ENCODE measurements at regions not wholly inside any gene's neighbourhood (a gene's known extent, or its start where the extent isn't known, plus 50 kb on each side); places are given as distances from the start of the nearest gene placed in this dataset.
"Not testable (repeated sequence)": the region's sequence is repeated elsewhere in the genome, so short reads cannot be mapped to it uniquely, and the experiment has no call there.

DNA sequence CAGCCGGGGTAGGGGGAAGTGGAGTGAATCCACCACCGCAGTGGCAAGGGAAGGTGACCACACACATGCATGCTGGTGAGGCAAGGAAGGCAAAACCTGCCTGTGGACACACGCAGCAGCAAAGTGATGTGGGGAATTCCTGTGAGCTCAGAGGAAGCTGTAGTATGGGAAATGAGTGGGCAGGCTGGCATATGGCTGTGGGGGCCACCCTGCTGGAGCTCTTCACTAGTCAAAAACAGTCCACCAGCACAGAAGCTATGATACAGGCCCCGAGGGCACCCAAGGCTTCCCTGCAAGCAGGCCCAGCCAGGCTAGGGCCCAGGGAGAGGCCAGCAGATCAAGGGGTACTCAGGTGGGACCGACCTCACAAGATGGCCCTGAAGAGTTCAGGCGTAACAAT lies 239.1 kb downstream of the CHM start:
- Mint-ChIP-seq H3K27ac (no peak overlapping the region), H3K36me3 (ENCODE audit: low read depth) (no peaks in the 10 kb centered on the region), H3K4me1 (no peaks in the 10 kb centered on the region), H3K9me3 (peaks cover 12% of the 10 kb centered on the region), H3K4me3 (no peak overlapping the region), H3K27me3 (no peaks in the 10 kb centered on the region)
- ChIA-PET POLR2A (no interaction called here), CTCF (no interaction called here)
- no peak for DNase-seq

DNA sequence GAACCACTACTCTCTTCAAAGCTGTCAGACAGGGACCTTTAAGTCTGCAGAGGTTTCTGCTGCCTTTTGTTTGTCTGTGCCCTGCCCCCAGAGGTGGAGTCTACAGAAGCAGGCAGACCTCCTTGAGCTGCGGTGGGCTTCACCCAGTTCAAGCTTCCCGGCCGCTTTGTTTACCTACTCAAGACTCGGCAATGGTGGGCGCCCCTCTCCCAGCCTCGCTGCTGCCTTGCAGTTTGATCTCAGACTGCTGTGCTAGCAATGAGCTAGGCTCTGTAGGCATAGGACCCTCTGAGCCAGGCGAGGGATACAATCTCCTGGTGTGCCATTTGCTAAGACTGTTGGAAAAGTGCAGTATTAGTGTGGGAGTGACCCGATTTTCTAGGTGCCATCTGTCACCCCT lies 275.0 kb downstream of the CHM start:
- DNase-seq; H3K4me3 Mint-ChIP-seq; H3K9me3 Mint-ChIP-seq; H3K4me1 Mint-ChIP-seq; POLR2A ChIA-PET; CTCF ChIA-PET; H3K27me3 Mint-ChIP-seq; H3K36me3 Mint-ChIP-seq (ENCODE audit: low read depth); H3K27ac Mint-ChIP-seq: not testable (repeated sequence)

DNA sequence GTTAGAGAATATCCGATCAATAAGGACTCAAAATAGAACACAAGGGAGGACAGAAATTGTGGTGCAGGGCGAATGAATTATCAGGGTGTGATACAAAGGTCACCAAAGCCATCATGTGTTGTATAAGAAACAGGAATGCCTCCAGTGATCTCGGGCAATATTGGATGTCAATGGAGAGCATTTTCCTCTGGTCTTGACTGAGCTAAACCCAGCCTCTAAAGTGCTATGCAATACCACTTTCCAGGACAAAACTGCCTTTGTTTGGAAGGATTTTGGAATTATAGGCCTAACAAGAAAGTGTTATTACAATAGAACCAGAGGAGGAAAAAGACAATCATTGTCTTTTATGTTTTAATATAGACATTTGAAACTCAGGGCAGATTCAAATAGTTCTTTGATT lies 281.7 kb downstream of the CHM start:
- no peaks in the 10 kb centered on the region for H3K4me1 Mint-ChIP-seq
- no peak overlapping the region for H3K4me3 Mint-ChIP-seq
- no peak overlapping the region for H3K27ac Mint-ChIP-seq
- no peaks in the 10 kb centered on the region for H3K36me3 Mint-ChIP-seq (ENCODE audit: low read depth)
- H3K27me3 Mint-ChIP-seq: no peaks in the 10 kb centered on the region
- POLR2A ChIA-PET: no interaction called here
- CTCF ChIA-PET: no interaction called here
- H3K9me3 Mint-ChIP-seq: no peaks in the 10 kb centered on the region
- DNase-seq: no peak

DNA sequence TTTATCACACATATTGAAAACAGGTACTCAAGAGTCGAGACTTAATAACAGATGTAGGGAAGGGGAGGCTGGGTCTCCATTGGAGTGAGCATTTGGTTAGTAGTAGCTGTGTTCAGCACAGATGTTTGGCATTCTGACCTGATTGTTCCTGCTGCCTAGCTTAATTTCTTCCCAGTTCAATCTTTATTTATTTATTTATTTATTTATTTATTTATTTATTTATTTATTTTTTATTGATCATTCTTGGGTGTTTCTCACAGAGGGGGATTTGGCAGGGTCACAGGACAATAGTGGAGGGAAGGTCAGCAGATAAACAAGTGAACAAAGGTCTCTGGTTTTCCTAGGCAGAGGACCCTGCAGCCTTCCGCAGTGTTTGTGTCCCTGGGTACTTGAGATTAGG lies 324.3 kb downstream of the CHM start:
- H3K4me1 Mint-ChIP-seq; H3K9me3 Mint-ChIP-seq; H3K36me3 Mint-ChIP-seq (ENCODE audit: low read depth); DNase-seq; H3K27me3 Mint-ChIP-seq; CTCF ChIA-PET; H3K4me3 Mint-ChIP-seq; POLR2A ChIA-PET; H3K27ac Mint-ChIP-seq: not testable (repeated sequence)

DNA sequence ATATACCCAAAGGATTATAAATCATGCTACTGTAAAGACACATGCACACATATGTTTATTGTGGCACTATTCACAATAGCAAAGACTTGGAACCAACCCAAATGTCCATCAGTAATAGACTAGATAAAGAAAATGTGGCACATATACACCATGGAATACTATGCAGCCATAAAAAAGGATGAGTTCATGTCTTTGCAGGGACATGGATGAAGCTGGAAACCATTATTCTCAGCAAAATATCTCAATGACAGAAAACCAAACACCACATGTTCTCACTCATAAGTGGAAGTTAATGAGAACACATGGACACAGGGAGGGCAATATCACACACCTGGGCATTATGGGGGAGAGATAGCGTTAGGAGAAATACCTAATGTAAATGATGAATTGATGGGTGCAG lies 323.8 kb upstream of the POF1B start:
- H3K9me3 Mint-ChIP-seq; H3K27me3 Mint-ChIP-seq; H3K36me3 Mint-ChIP-seq (ENCODE audit: low read depth); POLR2A ChIA-PET; H3K4me1 Mint-ChIP-seq; H3K4me3 Mint-ChIP-seq; DNase-seq; CTCF ChIA-PET; H3K27ac Mint-ChIP-seq: not testable (repeated sequence)

DNA sequence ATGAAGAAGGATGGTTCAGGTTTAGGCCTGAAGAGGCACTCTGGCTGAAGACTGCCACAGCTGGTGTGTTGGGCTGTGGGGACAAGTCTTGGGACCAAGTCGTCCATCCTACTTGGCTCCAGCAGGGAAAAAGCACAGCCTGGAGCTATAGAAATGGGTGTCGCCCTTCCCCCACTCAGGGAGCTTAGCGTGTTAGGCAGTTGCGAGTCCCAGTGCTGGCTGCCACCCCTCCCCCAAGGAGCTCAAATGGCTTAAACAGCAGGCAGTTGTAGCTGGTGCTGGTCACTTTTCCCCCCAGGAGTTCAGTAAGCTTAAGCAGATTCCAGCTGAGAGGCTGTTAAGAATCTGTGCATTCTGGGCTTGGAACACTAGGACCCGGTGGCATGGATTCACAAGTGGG lies 319.5 kb upstream of the POF1B start:
- Mint-ChIP-seq H3K27ac (no peak overlapping the region), H3K4me3 (no peak overlapping the region), H3K9me3 (peaks cover 3% of the 10 kb centered on the region), H3K36me3 (ENCODE audit: low read depth) (no peaks in the 10 kb centered on the region), H3K4me1 (no peaks in the 10 kb centered on the region), H3K27me3 (no peaks in the 10 kb centered on the region)
- POLR2A ChIA-PET: no interaction called here
- CTCF ChIA-PET: no interaction called here
- no peak for DNase-seq

DNA sequence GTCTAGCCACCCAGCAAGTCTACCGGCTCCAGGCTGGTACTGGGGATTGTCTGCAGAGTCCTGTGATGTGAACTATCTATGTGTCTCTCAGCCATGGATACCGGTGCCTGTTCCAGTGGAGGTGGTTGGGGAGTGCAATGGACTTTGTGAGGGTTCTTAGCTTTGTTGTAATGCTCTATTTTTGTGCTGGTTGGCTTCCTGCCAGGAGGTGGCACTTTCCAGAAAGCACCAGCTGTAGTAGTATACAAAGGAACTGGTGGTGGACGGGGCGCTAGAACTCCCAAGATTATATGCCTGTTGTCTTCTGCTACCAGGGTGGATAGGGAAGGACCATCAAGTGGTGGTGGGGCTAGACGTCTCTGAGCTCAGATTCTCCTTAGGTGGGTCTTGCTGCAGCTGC lies 306.4 kb upstream of the POF1B start:
- POLR2A ChIA-PET: no interaction called here
- H3K4me1 Mint-ChIP-seq: no peaks in the 10 kb centered on the region
- no peak overlapping the region for H3K4me3 Mint-ChIP-seq
- H3K27me3 Mint-ChIP-seq: no peaks in the 10 kb centered on the region
- CTCF ChIA-PET: no interaction called here
- no peaks in the 10 kb centered on the region for H3K36me3 Mint-ChIP-seq (ENCODE audit: low read depth)
- DNase-seq: no peak
- H3K27ac Mint-ChIP-seq: no peak overlapping the region
- peaks cover 3% of the 10 kb centered on the region for H3K9me3 Mint-ChIP-seq

DNA sequence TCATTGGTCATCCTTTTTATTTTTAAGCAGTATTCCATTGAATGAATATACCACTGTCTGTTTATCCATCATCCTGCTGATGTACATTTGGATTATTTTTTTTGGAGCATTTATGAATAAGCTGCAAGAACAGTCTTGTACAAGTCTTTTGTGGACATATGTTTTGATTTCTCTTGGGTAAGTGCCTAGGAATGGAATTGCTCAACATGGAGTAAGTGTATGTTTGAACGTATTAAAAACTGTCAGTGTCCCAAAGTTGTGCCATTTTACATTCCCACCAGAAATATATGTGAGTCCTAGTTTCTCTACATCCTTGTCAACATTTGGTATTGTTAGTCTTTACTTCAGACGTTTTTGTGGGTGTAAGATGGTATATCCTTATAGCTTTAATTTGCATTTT lies 287.0 kb upstream of the POF1B start:
- no peak overlapping the region for H3K4me3 Mint-ChIP-seq
- H3K36me3 Mint-ChIP-seq (ENCODE audit: low read depth): no peaks in the 10 kb centered on the region
- no peaks in the 10 kb centered on the region for H3K27me3 Mint-ChIP-seq
- ChIA-PET POLR2A (no interaction called here), CTCF (no interaction called here)
- no peaks in the 10 kb centered on the region for H3K4me1 Mint-ChIP-seq
- no peaks in the 10 kb centered on the region for H3K9me3 Mint-ChIP-seq
- no peak overlapping the region for H3K27ac Mint-ChIP-seq
- DNase-seq: no peak

DNA sequence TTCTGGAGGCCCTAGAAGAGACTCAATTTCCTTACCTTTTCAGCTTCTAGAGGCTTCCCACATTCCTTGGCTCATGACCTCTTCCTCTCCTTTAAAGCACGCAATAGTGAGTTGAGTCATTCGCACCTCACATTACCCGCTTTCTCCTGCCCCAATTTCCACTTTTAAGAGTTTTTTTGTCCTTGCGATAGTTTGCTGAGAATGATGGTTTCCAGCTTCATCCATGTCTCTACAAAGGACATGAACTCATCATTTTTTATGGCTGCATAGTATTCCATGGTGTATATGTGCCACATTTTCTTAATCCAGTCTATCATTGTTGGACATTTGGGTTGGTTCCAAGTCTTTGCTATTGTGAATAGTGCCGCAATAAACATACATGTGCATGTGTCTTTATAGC lies 284.5 kb upstream of the POF1B start:
- H3K36me3 Mint-ChIP-seq (ENCODE audit: low read depth); H3K27me3 Mint-ChIP-seq; H3K9me3 Mint-ChIP-seq; DNase-seq; H3K27ac Mint-ChIP-seq; H3K4me3 Mint-ChIP-seq; POLR2A ChIA-PET; CTCF ChIA-PET; H3K4me1 Mint-ChIP-seq: not testable (repeated sequence)

DNA sequence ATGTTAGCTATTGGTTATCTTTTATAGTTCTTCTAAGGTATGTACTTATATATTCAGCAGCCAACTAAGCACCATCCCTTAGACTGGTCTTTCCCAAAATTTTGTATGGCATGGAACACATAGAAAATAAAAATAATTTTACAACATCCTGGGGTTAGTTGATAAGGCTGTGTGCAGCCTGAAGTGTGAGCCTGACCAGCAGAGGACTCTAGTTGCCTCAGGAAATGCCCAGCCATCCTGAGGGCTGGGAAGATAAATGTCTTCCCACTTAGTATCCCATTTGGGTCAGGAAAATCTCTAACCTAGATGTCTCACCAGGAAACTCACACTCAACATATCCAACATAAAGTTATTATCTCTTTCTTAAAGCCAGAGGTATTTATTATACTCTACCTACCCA lies 251.4 kb upstream of the POF1B start:
- H3K4me3 Mint-ChIP-seq: no peak overlapping the region
- H3K9me3 Mint-ChIP-seq: no peaks in the 10 kb centered on the region
- no peaks in the 10 kb centered on the region for H3K27me3 Mint-ChIP-seq
- H3K4me1 Mint-ChIP-seq: no peaks in the 10 kb centered on the region
- no peak for DNase-seq
- CTCF ChIA-PET: no interaction called here
- H3K36me3 Mint-ChIP-seq (ENCODE audit: low read depth): no peaks in the 10 kb centered on the region
- POLR2A ChIA-PET: no interaction called here
- no peak overlapping the region for H3K27ac Mint-ChIP-seq

DNA sequence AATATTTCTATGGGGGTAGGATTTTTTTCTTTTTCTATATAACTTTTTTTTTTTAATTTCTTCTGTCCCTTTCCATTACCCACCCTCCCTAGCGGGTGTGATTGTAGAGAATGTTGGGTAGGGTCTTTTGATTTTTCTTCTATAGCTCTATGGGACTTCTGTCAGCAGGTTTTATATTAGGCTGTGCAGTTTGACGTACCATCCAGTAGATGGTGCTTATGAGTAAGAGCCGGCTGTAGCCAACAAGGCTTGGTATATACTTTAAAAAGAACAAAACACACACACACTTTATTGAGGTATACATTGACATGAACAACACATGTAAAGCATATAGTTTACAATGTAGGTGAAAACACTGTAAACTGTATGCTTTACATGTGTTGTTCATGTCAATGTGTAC lies 247.9 kb upstream of the POF1B start:
- ChIA-PET POLR2A (no interaction called here), CTCF (no interaction called here)
- no peak overlapping the region for H3K4me3 Mint-ChIP-seq
- H3K9me3 Mint-ChIP-seq: no peaks in the 10 kb centered on the region
- H3K27me3 Mint-ChIP-seq: no peaks in the 10 kb centered on the region
- H3K4me1 Mint-ChIP-seq: no peaks in the 10 kb centered on the region
- H3K36me3 Mint-ChIP-seq (ENCODE audit: low read depth): no peaks in the 10 kb centered on the region
- no peak for DNase-seq
- no peak overlapping the region for H3K27ac Mint-ChIP-seq

DNA sequence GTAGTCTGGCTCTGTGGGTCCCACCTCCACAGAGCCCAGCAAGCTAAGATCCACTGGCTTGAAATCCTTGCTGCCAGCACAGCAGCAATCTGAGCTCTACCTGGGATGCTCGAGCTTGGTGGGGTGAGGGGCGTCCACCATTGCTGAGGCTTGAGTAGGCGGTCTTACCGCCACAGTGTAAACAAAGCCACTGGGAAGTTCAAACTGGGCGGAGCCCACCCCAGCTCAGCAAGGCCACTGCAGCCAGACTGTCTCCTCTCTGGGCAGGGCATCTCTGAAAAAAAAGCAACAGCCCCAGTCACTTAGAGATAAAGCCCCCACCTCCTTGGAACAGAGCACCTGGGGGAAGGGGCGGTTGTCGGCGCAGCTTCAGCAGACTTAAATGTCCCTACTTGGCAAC lies 243.2 kb upstream of the POF1B start:
- H3K9me3 Mint-ChIP-seq: no peaks in the 10 kb centered on the region
- no peak for DNase-seq
- ChIA-PET POLR2A (no interaction called here), CTCF (no interaction called here)
- no peaks in the 10 kb centered on the region for H3K27me3 Mint-ChIP-seq
- no peaks in the 10 kb centered on the region for H3K36me3 Mint-ChIP-seq (ENCODE audit: low read depth)
- H3K27ac Mint-ChIP-seq: no peak overlapping the region
- no peaks in the 10 kb centered on the region for H3K4me1 Mint-ChIP-seq
- no peak overlapping the region for H3K4me3 Mint-ChIP-seq

DNA sequence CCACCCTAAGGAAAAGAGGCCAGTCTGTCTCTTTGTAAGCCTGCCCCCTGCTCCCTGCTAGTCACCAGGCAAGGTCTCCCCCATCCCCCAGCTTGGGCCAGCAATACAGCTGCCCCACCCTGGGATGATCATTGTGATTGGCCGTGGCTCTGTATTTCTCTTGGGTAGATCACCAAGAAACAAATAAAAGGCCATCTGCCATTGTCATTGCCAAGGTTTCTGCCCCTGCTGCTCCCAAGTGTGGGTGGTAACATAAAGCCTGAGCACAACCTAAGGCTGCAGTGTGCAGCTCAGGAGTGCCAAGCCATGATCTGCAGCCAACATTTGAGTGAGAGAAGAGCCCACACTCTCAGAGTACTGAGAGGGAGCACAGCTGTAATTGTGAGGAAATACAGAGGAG lies 241.0 kb upstream of the POF1B start:
- Mint-ChIP-seq H3K27ac (no peak overlapping the region), H3K4me3 (no peak overlapping the region), H3K27me3 (no peaks in the 10 kb centered on the region), H3K4me1 (no peaks in the 10 kb centered on the region), H3K36me3 (ENCODE audit: low read depth) (no peaks in the 10 kb centered on the region), H3K9me3 (no peaks in the 10 kb centered on the region)
- ChIA-PET POLR2A (no interaction called here), CTCF (no interaction called here)
- DNase-seq: no peak

DNA sequence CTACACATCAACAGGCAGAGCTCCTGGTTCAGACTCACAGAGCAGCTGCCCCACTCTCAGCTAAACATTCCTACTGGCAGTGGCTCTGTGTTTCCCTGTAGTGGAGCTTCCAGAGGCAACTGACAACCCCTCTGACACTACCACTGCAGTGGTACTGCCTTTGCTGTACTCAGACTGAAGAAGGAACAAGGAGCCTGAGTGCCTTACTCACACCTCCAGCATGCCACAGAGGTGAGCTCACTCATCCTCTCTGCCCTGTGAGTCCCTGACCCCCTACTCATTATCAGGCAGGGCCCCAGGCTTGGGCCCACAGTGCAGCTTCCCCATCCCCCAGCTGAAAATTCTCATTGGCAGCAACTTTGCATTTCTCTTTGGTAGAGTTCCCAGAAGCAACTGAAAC lies 240.5 kb upstream of the POF1B start:
- Mint-ChIP-seq H3K27ac (no peak overlapping the region), H3K36me3 (ENCODE audit: low read depth) (no peaks in the 10 kb centered on the region), H3K4me3 (no peak overlapping the region), H3K4me1 (no peaks in the 10 kb centered on the region), H3K9me3 (no peaks in the 10 kb centered on the region), H3K27me3 (no peaks in the 10 kb centered on the region)
- ChIA-PET POLR2A (no interaction called here), CTCF (no interaction called here)
- no peak for DNase-seq

DNA sequence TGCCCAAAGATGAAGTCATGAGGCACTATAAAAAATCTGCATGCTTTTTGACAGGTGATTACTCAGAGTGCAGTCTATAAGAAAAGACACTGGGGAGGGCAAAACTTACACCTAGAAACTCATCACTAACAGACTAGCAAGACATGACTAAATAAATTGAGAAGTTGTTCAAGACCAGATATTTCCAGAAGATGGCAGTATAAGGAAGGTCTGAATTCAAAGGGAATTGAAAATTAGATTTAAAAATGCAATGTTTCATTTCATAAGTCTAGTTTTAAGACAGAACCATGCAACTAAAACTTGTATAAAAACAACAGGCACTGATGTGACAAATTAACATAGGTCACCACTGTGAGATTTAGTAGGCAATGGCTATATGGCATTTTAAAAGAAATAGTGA lies 232.5 kb upstream of the POF1B start:
- ChIA-PET POLR2A (no interaction called here), CTCF (no interaction called here)
- no peak for DNase-seq
- Mint-ChIP-seq H3K27ac (no peak overlapping the region), H3K4me3 (no peak overlapping the region), H3K4me1 (no peaks in the 10 kb centered on the region), H3K9me3 (no peaks in the 10 kb centered on the region), H3K36me3 (ENCODE audit: low read depth) (no peaks in the 10 kb centered on the region), H3K27me3 (no peaks in the 10 kb centered on the region)
